GM21619 (cell line): ENCODE measurements at regions not wholly inside any gene's neighbourhood (a gene's known extent, or its start where the extent isn't known, plus 50 kb on each side); places are given as distances from the start of the nearest gene placed in this dataset.

Source experiments
- ATAC-seq: cut with Tn5 transposase; IDR thresholded peaks from one replicate; pipeline ENCODE4 v1.9.1; 2021; ENCODE audit not compliant: unreplicated experiment

DNA sequence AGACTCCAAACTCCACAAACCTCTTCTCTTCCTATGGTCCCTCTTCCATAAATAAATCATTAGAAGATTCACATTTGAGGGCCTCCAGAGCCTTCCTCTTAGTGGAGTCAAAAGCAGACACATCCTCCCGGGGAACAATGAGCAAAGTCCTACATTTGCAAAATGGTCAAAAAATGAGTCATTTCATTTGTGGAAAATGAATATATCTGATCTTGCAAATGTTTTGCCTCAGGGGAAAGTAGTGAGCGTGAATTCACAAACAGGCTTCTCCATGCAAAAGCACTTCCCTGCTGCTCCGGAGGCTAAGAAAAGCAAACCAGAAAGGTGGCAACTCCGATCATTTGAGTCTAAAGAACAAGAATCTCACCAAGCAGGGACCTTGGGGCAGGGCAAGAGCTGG lies 86.7 kb upstream of the IQSEC1 start:
- ATAC-seq = no peak

DNA sequence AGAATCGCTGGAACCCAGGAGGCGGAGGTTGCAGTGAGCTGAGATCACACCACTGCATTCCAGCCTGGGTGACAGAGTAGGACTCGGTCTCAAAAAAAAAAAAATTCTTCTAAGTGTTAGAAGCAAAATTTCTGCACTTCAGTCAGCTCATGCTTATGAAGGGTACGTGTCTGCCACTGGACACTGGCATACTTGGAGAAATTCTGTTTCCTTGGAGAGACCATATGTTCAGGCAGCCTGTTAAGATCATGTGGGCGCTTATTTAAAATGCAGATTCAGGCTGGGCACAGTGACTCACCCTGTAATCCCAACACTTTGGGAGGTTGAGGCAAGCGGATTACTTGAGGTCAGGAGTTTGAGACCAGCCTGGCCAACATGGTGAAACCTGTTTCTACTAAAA lies 85.6 kb upstream of the IQSEC1 start:
- no peak for ATAC-seq

DNA sequence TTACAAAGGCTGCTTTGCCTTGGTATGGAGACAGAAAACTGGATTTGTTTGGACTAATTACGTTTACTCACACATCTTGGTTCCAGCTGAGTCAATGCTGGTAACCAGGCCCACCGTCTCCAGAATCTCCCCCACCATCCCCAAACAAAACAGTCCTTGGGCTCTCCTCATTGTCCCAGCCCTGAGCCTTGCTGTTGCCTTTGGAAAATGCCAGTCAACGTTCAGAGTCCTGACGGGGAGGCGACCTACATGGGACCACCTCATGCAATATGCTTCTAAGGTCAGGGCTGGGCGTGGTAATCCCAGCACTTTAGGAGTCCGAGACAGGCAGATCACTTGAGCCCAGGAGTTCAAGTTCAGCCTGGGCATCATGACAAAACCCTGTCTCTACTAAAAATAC lies 85.2 kb upstream of the IQSEC1 start:
- no peak for ATAC-seq

DNA sequence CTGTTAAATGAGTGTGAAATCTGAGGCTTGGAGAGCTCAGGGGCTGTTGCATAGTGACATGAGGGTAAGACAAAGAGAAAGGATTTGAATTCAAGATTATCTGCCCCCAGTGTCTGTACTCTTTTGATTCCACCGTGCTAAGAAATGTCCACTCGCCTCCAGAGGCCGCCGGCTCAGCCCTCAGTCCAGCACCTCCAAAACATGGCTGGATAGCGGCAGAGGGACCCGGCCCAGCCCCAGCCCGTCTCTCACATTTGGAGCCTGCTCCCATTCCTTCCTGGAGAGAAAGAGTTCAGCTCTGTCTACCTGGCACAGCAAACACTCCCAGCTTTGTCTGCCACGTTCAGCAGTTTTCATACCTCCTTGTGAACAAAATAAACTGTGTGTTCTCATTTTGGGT lies 84.8 kb upstream of the IQSEC1 start:
- ATAC-seq = no peak

- ATAC-seq = no peak
Observed at GRCh38 chr3:13152826-13153710, 79.8 kb upstream of the IQSEC1 start.

DNA sequence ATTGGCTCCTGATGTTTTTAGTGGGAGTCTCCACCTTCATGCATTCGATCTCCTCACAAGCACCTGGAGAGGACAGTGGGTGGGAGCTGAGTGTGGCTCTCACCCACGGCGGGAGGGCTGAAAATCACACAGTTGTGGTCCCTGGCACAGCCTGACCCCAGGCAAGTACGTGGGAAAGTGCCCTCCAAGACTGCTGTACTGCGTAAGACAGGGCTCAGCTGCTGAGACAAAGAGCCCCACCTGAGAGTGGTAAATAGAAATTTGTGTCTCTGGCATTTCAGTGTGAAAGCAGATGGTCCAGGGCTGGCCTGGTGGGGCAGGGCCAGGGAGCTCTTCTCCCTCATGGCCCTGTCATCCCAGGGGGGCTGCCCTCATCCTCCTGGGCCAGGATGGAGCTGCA lies 77.4 kb upstream of the IQSEC1 start:
- ATAC-seq = no peak

DNA sequence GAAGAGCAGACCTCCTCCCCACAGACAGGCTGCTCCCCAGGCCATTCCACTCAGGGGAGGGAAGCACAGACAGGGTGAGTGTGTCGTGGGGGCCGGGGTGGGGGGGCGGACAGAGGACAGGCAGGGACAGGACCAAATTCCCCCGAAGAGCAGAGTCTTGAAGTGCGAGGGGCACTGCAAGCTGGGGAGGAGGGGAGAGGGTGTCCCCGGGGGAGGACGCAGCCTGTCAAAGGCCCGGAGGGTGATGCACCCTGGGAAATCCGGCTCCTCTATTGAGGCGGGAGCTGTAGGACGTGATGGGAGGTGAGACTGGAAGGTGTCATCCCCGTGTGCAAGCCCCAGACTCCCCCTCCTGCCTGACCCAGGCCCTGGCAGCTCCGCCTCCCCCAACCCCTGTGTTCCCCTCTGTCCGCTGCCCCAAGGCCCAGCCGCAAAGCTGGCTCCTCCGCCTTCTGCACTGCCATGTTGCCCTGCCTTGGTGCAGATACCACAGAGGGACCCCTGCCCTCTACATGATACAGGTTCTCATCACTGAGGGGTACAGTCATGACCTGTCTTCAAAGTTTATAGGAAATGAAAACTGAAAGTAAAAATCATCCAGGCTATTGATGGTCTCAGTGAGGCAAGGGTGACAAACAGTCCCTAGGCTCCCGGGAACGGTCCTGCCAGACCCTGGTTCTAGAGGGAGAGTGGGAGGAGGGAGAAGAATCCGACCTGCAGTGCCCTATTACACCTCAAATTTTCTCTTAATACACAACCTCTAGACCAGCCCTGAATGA lies 76.3 kb upstream of the IQSEC1 start:
- no peak for ATAC-seq

DNA sequence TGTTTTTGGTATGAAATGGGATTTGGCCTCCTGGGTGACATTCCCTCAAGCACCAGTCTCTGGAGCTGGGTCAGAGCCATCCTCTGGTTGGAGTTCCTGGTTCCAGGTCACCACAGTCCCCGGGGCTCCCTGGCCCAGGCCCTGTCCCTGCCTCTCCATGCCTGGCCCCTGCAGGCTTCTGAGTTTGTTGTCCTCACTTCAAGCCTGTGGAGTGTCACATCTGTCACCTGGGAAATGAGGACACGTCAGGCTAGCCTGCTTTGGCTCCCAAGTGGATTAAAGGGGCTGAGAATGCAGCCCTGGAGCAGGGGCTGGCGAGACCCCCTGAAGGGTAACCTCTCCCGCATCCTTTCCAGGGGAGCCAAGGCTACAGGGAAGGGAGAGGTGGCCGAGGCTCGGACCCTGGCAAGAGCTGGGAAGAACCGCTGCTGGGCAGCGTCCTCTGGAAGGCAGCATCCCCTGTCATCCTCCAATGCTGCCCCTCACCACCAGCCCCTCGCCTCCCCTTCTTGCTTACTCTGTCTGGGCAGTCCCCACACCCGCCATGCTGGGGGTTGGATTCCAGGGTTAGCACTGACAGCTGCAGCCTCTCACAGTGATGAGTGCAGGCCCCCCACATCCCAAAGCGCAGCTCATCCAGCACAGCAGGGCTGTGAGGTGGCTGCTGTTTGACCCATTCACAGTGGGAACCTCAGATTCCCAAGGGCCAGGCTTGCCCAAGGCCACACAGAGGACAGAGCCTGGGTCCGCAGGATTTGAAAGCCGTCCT lies 75.5 kb upstream of the IQSEC1 start:
- ATAC-seq = no peak

DNA sequence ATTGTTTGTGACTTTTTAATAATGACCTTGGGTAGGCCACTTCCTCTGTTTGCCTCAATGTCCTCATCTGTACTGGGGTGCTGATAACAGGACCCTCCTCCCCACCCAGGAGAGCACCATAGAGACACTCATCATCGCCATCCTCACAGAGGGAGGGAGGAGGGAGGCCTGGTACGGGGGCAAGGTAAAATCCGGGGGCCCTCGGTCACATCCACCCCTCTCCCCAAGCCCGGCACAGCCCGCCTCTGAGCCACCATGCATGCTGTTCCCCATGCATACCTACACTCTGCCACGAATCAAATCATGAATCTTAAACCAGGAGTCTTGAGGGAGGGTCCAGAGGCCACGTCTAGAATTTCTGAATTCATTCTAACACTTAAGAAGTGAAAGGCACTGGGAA lies 74.9 kb upstream of the IQSEC1 start:
- ATAC-seq = no peak

GRCh38 chr3:13147344-13147743 lies 74.1 kb upstream of the IQSEC1 start:
- no peak for ATAC-seq

DNA sequence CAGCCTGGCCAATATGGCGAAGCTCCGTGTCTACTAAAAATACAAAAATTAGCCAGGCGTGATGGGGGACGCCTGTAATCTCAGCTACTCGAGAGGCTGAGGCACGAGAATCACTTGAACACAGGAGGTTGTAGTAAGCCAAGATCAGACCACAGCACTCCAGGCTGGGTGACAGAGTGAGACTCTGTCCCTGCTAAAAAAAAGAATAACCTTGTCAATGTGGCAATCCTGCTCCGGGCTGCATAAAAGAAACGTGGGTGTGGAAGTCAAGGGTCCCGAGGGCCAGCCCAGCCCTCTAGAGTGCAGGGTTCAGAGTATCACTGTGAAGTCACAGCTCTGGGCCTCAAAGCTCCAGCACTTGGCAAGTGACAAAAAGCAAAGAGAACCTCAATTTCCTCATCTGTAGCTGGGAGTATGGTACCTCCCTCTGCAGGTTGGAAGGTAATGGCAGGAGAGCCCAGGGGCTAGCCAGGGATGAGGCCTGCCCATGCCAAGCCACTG lies 73.5 kb upstream of the IQSEC1 start:
- ATAC-seq = no peak

- no peak for ATAC-seq
Observed at GRCh38 chr3:13145826-13146642, 72.8 kb upstream of the IQSEC1 start.

- ATAC-seq = no peak
Observed at GRCh38 chr3:13145131-13145825, 72.0 kb upstream of the IQSEC1 start.

- ATAC-seq = no peak
Observed at GRCh38 chr3:13144163-13145023, 71.2 kb upstream of the IQSEC1 start.

DNA sequence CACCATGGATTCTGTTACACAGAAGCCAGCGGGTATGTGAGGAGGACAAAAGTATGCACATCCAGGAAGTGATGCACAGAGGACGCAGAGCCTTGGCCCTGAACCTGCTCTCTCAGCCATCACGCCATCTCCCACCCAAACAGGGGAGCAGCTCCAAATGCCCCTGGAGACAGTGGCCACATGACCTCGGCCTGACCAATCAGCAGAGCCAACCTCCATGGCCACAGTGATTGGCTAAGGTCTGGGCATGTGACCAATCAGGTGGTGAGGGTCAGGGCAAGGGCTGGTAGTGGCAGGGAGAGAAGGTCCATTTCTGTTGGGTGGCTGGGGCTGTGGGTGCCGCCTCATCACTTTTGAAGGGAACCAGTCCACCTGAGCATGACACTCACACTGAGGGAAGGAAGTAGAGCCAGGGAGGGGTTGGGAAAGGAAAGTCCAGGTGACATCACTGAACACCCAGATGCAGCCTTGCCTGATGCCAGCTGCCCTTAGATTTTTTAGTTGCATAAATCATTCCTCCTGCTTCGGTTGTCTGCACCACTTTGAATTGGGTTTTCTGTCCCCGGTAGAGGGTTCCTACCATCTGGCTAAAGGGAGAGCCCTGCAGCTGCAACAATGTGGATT lies 70.3 kb upstream of the IQSEC1 start:
- no peak for ATAC-seq

- no peak for ATAC-seq
Observed at GRCh38 chr3:13142552-13143380, 69.5 kb upstream of the IQSEC1 start.

DNA sequence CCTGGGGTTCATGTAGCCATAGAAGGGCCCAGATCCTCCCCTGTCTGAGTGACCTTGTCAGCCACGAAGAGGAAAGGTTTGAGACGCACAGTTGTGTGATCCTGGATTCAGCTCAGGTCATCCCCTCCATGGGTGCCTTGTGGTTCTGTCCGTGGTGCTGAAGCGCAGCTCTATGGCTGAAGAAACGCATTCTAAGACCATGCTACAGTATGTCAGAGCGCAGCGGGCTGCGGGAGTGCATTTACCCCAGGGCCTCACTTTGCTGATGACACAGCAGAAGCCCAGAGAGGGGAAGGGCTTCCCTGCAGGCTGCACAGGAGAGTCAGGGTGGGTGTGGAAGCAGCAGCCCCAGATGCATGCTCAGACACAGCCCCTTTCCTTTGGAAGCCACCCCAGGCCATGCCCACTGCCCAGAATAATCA lies 68.8 kb upstream of the IQSEC1 start:
- ATAC-seq = no peak

GRCh38 chr3:13141183-13141582 lies 68.0 kb upstream of the IQSEC1 start:
- ATAC-seq = no peak
